B cell (primary cell): ENCODE measurements at regions not wholly inside any gene's neighbourhood (a gene's known extent, or its start where the extent isn't known, plus 50 kb on each side); places are given as distances from the start of the nearest gene placed in this dataset.

ENCODE experiments used
- ATAC-seq: fragments of 200-7000 bp; cut with Tn5 transposase; one replicate; pipeline ENCODE4 v1.10.0; 2021; ENCODE audit warnings: low read depth, mild to moderate bottlenecking, moderate number of reproducible peaks, moderate library complexity
- CTCF ChIA-PET: fragments of 350-600 bp; sonication (Branson Sonifier 250); formaldehyde crosslinking; loops from one replicate; lab custom pipeline; 2021; ENCODE audit warnings: antibody characterized with exemption, inconsistent platforms; lab: Charles Lee
- POLR2A ChIA-PET: fragments of 350-600 bp; sonication (Branson Sonifier 250); formaldehyde crosslinking; loops from one replicate; lab custom pipeline; 2021; ENCODE audit warnings: antibody characterized with exemption; lab: Charles Lee
- DNase-seq: peaks from one replicate; pipeline ENCODE4 v3.0.0; 2013
- H2AFZ ChIP-seq: 2 replicates; pipeline ENCODE4 v1.6.1; 2012; ENCODE audit warnings: mild to moderate bottlenecking, low read depth, low read length; ENCODE audit not compliant: insufficient read depth, poor library complexity, severe bottlenecking
- H3K27ac ChIP-seq, 2 donors: 1 replicate in 1 of 2; 2 replicates in 1 of 2; pipeline ENCODE4 v1.5.1; 2012 to 2013; ENCODE audit warnings: low read length in 2 of 2, mild to moderate bottlenecking in 2 of 2, moderate library complexity in 1 of 2
- H3K27me3 ChIP-seq, 4 experiments: fragments of 200-600 bp in 1 of 4; sonication (generic) in 1 of 4; replicated peaks in 1 of 4; 1 replicate in 2 of 4; 2 replicates in 2 of 4; pipeline versions ENCODE4 v1.6.1 to v1.7.0; 2013 to 2016; ENCODE audit warnings: low read length in 3 of 4, mild to moderate bottlenecking in 2 of 4, mixed read lengths in 1 of 4, moderate library complexity in 1 of 4; ENCODE audit not compliant: insufficient read depth in 4 of 4, control insufficient read depth in 3 of 4; ENCODE audit errors: control extremely low read depth in 1 of 4
- H3K36me3 ChIP-seq, 2 experiments: replicated peaks in 1 of 2; 1 replicate in 1 of 2; 2 replicates in 1 of 2; pipeline versions ENCODE4 v1.6.1 to v1.7.1; 2013; ENCODE audit warnings: low read length in 1 of 2; ENCODE audit not compliant: insufficient read depth in 2 of 2, control insufficient read depth in 1 of 2; ENCODE audit errors: control extremely low read depth in 1 of 2, extremely low read depth in 1 of 2
- H3K4me1 ChIP-seq, 2 donors: fragments of 200-600 bp in 1 of 2; sonication (generic) in 1 of 2; 1 replicate in 1 of 2; 2 replicates in 1 of 2; pipeline versions ENCODE4 v1.5.1 to v1.6.1; 2013 to 2017; ENCODE audit warnings: low read length in 2 of 2; ENCODE audit not compliant: control insufficient read depth in 2 of 2, insufficient read depth in 2 of 2
- H3K4me2 ChIP-seq: replicated peaks from 2 replicates; pipeline ENCODE3; 2012; ENCODE audit warnings: mild to moderate bottlenecking, low read depth, low read length; ENCODE audit not compliant: poor library complexity, severe bottlenecking
- H3K4me3 ChIP-seq, 5 experiments: fragments of 200-600 bp in 1 of 5; sonication (generic) in 1 of 5; 1 replicate in 3 of 5; 2 replicates in 2 of 5; pipeline versions ENCODE4 v1.5.1 to v1.7.0; 2011 to 2016; ENCODE audit warnings: low read length in 4 of 5, mild to moderate bottlenecking in 4 of 5, low read depth in 2 of 5, control low read depth in 1 of 5, moderate library complexity in 1 of 5; ENCODE audit not compliant: insufficient read depth in 1 of 5; ENCODE audit errors: control extremely low read depth in 1 of 5, extremely low read depth in 1 of 5
- H3K79me2 ChIP-seq: fragments of 200-600 bp; sonication (generic); one replicate; pipeline ENCODE4 v1.6.0; 2016; ENCODE audit warnings: low read length; ENCODE audit not compliant: control insufficient read depth, insufficient read depth
- H3K9ac ChIP-seq: fragments of 200-600 bp; sonication (generic); 2 replicates; pipeline ENCODE4 v1.6.1; 2017; ENCODE audit warnings: mild to moderate bottlenecking, low read length, moderate library complexity
- H3K9me3 ChIP-seq, 3 donors: one replicate each; pipeline versions ENCODE4 v1.6.1 to v1.7.1; 2013; ENCODE audit warnings: low read length in 2 of 3; ENCODE audit not compliant: control insufficient read depth in 2 of 3, insufficient read depth in 1 of 3; ENCODE audit errors: control extremely low read depth in 1 of 3
- H4K20me1 ChIP-seq: 2 replicates; pipeline ENCODE4 v1.6.0; 2012; ENCODE audit warnings: mild to moderate bottlenecking, low read length; ENCODE audit not compliant: insufficient read depth, control insufficient read depth, poor library complexity, severe bottlenecking
- H3K27ac Mint-ChIP-seq: one replicate; pipeline ENCODE4 v1.8.0; 2021; ENCODE audit warnings: mixed read lengths
- H3K27me3 Mint-ChIP-seq: one replicate; pipeline ENCODE4 v1.8.0; 2021; ENCODE audit warnings: mixed read lengths
- H3K4me1 Mint-ChIP-seq: one replicate; pipeline ENCODE4 v1.8.0; 2021; ENCODE audit warnings: mixed read lengths
- H3K4me3 Mint-ChIP-seq: one replicate; pipeline ENCODE4 v1.8.0; 2021; ENCODE audit warnings: mixed read lengths
- H3K9me3 Mint-ChIP-seq: one replicate; pipeline ENCODE4 v1.8.0; 2022; ENCODE audit warnings: mixed read lengths; ENCODE audit not compliant: insufficient read depth
- EZH2 ChIP-seq: IDR thresholded peaks from 2 replicates; pipeline ENCODE4 v1.6.1; 2012; ENCODE audit warnings: borderline replicate concordance, low read depth, mild to moderate bottlenecking, moderate library complexity, low read length; ENCODE audit not compliant: insufficient read depth, poor library complexity, severe bottlenecking
- WGBS: methylation state at CpG from one replicate; pipeline ENCODE4 v1.1.5; 2013; ENCODE audit warnings: missing lambda C conversion rate; ENCODE audit not compliant: insufficient coverage; 5-methylcytosine and 5-hydroxymethylcytosine counted together
- intact Hi-C: fragments of 100-400 bp; cut with micrococcal nuclease; formaldehyde crosslinking; loops from one replicate; pipeline ENCODE4 v1.10.0; 2022
- TF ChIP-seq, protein P1 (sequence below): fragments of 200-600 bp; IDR thresholded peaks from one replicate; pipeline ENCODE4 v1.8.0; 2022; ENCODE audit warnings: antibody characterized with exemption, mild to moderate bottlenecking

DNA sequence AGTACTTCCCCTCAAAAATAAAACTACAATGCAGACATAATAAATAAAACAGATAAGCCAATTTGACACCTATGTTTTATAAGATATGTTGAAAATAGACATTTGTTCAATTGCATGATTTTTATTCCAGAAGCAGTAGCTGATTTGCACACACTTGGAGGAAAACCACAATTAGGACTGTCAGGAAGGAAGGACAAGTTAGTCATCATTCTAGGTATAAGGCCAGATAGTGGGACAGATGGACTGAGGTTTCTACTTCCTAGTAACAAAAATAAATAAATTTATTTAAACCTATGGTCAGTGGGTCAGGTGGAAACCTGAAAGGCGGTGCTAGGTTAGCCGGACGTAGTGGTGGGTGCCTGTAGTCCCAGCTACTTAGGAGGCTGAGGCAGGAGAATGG lies 141.8 kb upstream of the RASSF8 start:
- no peaks in the 10 kb centered on the region for H3K4me1 ChIP-seq
- no peak overlapping the region for H3K9ac ChIP-seq
- no peak overlapping the region for H3K4me2 ChIP-seq
- no peak overlapping the region for H3K4me3 ChIP-seq
- no peaks in the 10 kb centered on the region for H3K9me3 Mint-ChIP-seq
- intact Hi-C loops, result no loop called here
- no peak overlapping the region for H3K27ac ChIP-seq
- CTCF ChIA-PET, result no interaction called here
- DNase-seq (no peak), ATAC-seq (no peak)
- no peak overlapping the region for H3K4me3 Mint-ChIP-seq
- WGBS, result no CpG with 5 or more reads among the region's 3 CpGs
- no peaks in the 10 kb centered on the region for H3K9me3 ChIP-seq
- H3K27me3 Mint-ChIP-seq, result no peaks in the 10 kb centered on the region
- H3K4me1 Mint-ChIP-seq, result no peaks in the 10 kb centered on the region
- H3K36me3 ChIP-seq, result no peaks in the 10 kb centered on the region
- POLR2A ChIA-PET, result no interaction called here
- H3K79me2 ChIP-seq, result no peaks in the 10 kb centered on the region
- no peak for TF ChIP-seq EZH2
- TF ChIP-seq, protein P1, sequence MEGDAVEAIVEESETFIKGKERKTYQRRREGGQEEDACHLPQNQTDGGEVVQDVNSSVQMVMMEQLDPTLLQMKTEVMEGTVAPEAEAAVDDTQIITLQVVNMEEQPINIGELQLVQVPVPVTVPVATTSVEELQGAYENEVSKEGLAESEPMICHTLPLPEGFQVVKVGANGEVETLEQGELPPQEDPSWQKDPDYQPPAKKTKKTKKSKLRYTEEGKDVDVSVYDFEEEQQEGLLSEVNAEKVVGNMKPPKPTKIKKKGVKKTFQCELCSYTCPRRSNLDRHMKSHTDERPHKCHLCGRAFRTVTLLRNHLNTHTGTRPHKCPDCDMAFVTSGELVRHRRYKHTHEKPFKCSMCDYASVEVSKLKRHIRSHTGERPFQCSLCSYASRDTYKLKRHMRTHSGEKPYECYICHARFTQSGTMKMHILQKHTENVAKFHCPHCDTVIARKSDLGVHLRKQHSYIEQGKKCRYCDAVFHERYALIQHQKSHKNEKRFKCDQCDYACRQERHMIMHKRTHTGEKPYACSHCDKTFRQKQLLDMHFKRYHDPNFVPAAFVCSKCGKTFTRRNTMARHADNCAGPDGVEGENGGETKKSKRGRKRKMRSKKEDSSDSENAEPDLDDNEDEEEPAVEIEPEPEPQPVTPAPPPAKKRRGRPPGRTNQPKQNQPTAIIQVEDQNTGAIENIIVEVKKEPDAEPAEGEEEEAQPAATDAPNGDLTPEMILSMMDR, result no peak
- no peaks in the 10 kb centered on the region for H3K27me3 ChIP-seq
- no peak overlapping the region for H2AFZ ChIP-seq
- no peaks in the 10 kb centered on the region for H4K20me1 ChIP-seq
- no peak overlapping the region for H3K27ac Mint-ChIP-seq

DNA sequence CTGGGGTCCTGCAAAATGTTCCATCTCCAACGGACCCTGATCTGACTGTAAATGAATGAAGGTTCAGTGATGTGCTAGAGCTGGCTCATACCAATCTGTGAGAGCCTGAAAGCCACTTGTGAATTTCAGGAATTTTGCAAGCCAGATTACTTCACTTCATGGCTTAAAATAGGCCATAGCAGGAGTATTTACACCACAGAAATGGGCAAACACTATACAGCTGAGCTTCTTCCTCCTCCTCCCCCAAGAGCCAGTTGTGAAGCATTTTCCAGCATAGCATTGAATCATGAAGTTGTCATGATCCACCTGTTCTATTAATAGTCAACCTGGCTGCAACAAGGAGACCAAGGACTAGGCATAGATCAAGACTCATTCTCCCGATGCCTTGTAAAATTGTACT lies 141.3 kb upstream of the RASSF8 start:
- no peaks in the 10 kb centered on the region for H3K9me3 ChIP-seq
- Mint-ChIP-seq H3K27me3 (no peaks in the 10 kb centered on the region), H3K4me3 (no peak overlapping the region), H3K27ac (no peak overlapping the region), H3K9me3 (no peaks in the 10 kb centered on the region), H3K4me1 (no peaks in the 10 kb centered on the region)
- DNase-seq (no peak), ATAC-seq (no peak)
- H3K36me3 ChIP-seq, result no peaks in the 10 kb centered on the region
- H3K27me3 ChIP-seq, result no peaks in the 10 kb centered on the region
- intact Hi-C loops, result no loop called here
- no peaks in the 10 kb centered on the region for H3K4me1 ChIP-seq
- no peak overlapping the region for H2AFZ ChIP-seq
- 100% methylated on average over 1 of the region's 2 CpGs for WGBS
- H3K27ac ChIP-seq, result no peak overlapping the region
- H3K9ac ChIP-seq, result no peak overlapping the region
- no peak overlapping the region for H3K4me3 ChIP-seq
- ChIA-PET POLR2A (no interaction called here), CTCF (no interaction called here)
- H3K4me2 ChIP-seq, result no peak overlapping the region
- no peaks in the 10 kb centered on the region for H3K79me2 ChIP-seq
- TF ChIP-seq, protein P1, result no peak
- no peak for TF ChIP-seq EZH2
- H4K20me1 ChIP-seq, result no peaks in the 10 kb centered on the region
